Neural progenitor cell (in vitro differentiated cells): ENCODE measurements at regions not wholly inside any gene's neighbourhood (a gene's known extent, or its start where the extent isn't known, plus 50 kb on each side); places are given as distances from the start of the nearest gene placed in this dataset.

Experiments
- DNase-seq: peaks from one replicate; pipeline ENCODE4 v3.0.0-alpha.2; 2016; ENCODE audit warnings: low spot score
- H2AFZ ChIP-seq: fragments of 200-600 bp; sonication (generic); replicated peaks from 2 replicates; pipeline ENCODE4 v1.6.1; 2016; ENCODE audit warnings: antibody characterized with exemption
- H3F3A ChIP-seq: fragments of 200-600 bp; sonication (generic); 2 replicates; pipeline ENCODE4 v1.6.1; 2016; ENCODE audit warnings: antibody characterized with exemption, low read depth
- H3K27ac ChIP-seq: fragments of 200-600 bp; sonication (generic); 2 replicates; pipeline ENCODE4 v1.5.1; 2016; ENCODE audit warnings: mild to moderate bottlenecking
- H3K27me3 ChIP-seq: fragments of 200-600 bp; sonication (generic); 2 replicates; pipeline ENCODE4 v1.6.1; 2016; ENCODE audit warnings: mild to moderate bottlenecking, moderate library complexity
- H3K36me3 ChIP-seq: fragments of 200-600 bp; sonication (generic); 2 replicates; pipeline ENCODE4 v1.5.1; 2016
- H3K4me1 ChIP-seq: fragments of 200-600 bp; sonication (generic); 2 replicates; pipeline ENCODE4 v1.6.1; 2016; ENCODE audit warnings: mixed run types
- H3K4me2 ChIP-seq: fragments of 200-600 bp; sonication (generic); 2 replicates; pipeline ENCODE4 v1.6.1; 2016
- H3K4me3 ChIP-seq: fragments of 200-600 bp; sonication (generic); 2 replicates; pipeline ENCODE4 v1.5.1; 2016
- H3K79me2 ChIP-seq: fragments of 200-600 bp; sonication (generic); 2 replicates; pipeline ENCODE4 v1.6.1; 2016; ENCODE audit warnings: low read depth
- H3K9ac ChIP-seq: fragments of 200-600 bp; sonication (generic); 2 replicates; pipeline ENCODE4 v1.6.1; 2016
- H3K9me3 ChIP-seq: fragments of 200-600 bp; sonication (generic); 2 replicates; pipeline ENCODE4 v1.5.1; 2016; ENCODE audit warnings: low read depth
- H4K20me1 ChIP-seq: fragments of 200-600 bp; sonication (generic); 2 replicates; pipeline ENCODE4 v1.6.1; 2016; ENCODE audit warnings: low read depth
- H3K27ac Mint-ChIP-seq: 3 replicates; pipeline ENCODE4 v1.8.0; 2021; ENCODE audit warnings: mixed read lengths
- H3K27me3 Mint-ChIP-seq: 2 replicates; pipeline ENCODE4 v1.8.0; 2022; ENCODE audit warnings: low read depth, mild to moderate bottlenecking, inconsistent platforms, moderate library complexity, mixed read lengths; ENCODE audit not compliant: insufficient read depth
- H3K36me3 Mint-ChIP-seq: 3 replicates; pipeline ENCODE4 v1.8.0; 2021; ENCODE audit warnings: mixed read lengths
- H3K4me1 Mint-ChIP-seq: 3 replicates; pipeline ENCODE4 v1.8.0; 2021; ENCODE audit warnings: mixed read lengths
- H3K4me3 Mint-ChIP-seq: 3 replicates; pipeline ENCODE4 v1.8.0; 2021; ENCODE audit warnings: mild to moderate bottlenecking, moderate library complexity, mixed read lengths
- H3K9me3 Mint-ChIP-seq: 3 replicates; pipeline ENCODE4 v1.8.0; 2020; ENCODE audit warnings: mixed read lengths
- EZH2 ChIP-seq: fragments of 200-600 bp; sonication (generic); IDR thresholded peaks from 2 replicates; pipeline ENCODE4 v1.6.1; 2017; ENCODE audit warnings: antibody characterized with exemption, mild to moderate bottlenecking, moderate library complexity
- EZH2phosphoT487 ChIP-seq: fragments of 200-600 bp; sonication (generic); IDR thresholded peaks from 2 replicates; pipeline ENCODE4 v1.6.1; 2017; ENCODE audit warnings: antibody characterized with exemption
- TF ChIP-seq, protein P1 (sequence below): fragments of 200-600 bp; sonication (generic); IDR thresholded peaks from 2 replicates; pipeline ENCODE4 v1.5.1; 2017; ENCODE audit warnings: antibody characterized with exemption, mild to moderate bottlenecking

DNA sequence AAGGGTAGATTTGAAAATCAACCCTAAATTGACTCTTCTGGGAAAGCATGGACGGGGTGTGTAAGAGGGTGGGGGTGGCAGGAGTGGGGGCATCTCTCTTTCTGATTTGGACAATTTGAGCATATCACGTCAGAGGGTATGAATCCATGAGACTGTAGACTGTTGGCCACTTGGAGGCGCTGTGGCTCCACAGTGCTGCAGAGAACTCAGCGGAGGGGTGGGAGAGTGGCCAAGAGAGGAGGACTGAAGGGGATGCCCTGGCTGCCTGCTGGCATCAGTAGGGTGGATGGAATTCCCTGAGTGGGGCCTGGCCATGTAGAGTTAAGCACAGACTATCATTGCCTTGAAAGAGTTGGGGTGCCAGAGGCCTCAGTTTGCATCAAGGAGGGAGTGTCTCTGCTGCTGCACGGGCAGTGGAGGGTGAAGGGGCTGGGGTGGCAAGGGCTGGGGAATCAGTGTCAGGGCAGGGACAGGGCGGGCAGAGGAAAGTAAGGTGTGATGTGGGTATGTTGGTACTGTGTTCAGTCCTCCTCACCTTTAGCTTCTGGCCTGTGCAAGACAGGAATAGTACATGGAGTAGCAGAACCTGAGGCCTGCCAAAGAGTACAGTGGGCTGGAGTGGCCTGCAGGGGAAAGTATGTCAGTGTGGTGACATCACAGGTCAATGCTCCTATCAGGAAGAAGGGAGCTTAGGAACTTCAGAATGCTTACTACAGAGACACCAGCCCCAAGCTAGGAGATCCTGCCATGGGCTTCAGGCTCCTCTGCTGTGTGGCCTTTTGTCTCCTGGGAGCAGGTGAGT, 133.5 kb upstream of the PRSS58 start:
- no peaks in the 10 kb centered on the region for H3F3A ChIP-seq
- H3K9me3 Mint-ChIP-seq: no peaks in the 10 kb centered on the region
- no peaks in the 10 kb centered on the region for H3K27me3 ChIP-seq
- no peak overlapping the region for H3K4me2 ChIP-seq
- no peaks in the 10 kb centered on the region for H4K20me1 ChIP-seq
- no peaks in the 10 kb centered on the region for H3K4me1 ChIP-seq
- H3K4me3 ChIP-seq: no peak overlapping the region
- TF ChIP-seq EZH2phosphoT487: no peak
- no peak for TF ChIP-seq EZH2
- TF ChIP-seq, protein P1, sequence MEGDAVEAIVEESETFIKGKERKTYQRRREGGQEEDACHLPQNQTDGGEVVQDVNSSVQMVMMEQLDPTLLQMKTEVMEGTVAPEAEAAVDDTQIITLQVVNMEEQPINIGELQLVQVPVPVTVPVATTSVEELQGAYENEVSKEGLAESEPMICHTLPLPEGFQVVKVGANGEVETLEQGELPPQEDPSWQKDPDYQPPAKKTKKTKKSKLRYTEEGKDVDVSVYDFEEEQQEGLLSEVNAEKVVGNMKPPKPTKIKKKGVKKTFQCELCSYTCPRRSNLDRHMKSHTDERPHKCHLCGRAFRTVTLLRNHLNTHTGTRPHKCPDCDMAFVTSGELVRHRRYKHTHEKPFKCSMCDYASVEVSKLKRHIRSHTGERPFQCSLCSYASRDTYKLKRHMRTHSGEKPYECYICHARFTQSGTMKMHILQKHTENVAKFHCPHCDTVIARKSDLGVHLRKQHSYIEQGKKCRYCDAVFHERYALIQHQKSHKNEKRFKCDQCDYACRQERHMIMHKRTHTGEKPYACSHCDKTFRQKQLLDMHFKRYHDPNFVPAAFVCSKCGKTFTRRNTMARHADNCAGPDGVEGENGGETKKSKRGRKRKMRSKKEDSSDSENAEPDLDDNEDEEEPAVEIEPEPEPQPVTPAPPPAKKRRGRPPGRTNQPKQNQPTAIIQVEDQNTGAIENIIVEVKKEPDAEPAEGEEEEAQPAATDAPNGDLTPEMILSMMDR: peak; percentile 78
- H3K27ac ChIP-seq: no peak overlapping the region
- peak overlapping the region; percentile 36 for H2AFZ ChIP-seq
- no peak overlapping the region for H3K27ac Mint-ChIP-seq
- H3K79me2 ChIP-seq: no peaks in the 10 kb centered on the region
- no peaks in the 10 kb centered on the region for H3K36me3 ChIP-seq
- H3K4me1 Mint-ChIP-seq: no peaks in the 10 kb centered on the region
- H3K27me3 Mint-ChIP-seq: peaks cover 3% of the 10 kb centered on the region
- DNase-seq: peak; percentile 82
- H3K9ac ChIP-seq: no peak overlapping the region
- H3K36me3 Mint-ChIP-seq: no peaks in the 10 kb centered on the region
- H3K4me3 Mint-ChIP-seq: no peak overlapping the region
- no peaks in the 10 kb centered on the region for H3K9me3 ChIP-seq

DNA sequence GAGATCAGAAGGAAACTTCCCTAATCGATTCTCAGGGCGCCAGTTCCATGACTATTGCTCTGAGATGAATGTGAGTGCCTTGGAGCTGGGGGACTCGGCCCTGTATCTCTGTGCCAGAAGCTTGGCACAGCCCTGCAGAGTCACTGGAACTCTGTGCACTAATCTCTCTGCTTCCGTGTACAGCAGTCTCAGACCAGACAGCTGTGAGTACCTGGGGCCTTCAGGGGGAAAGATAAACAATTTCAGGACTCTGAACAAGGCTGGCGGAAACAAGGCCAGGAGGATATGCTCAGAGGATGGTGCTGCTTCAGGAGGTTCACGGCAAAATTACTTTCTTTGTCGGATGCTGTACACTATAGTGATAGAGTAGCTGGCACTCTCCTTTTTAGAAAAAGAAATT, 131.7 kb upstream of the PRSS58 start:
- no peak overlapping the region for H2AFZ ChIP-seq
- no peak for DNase-seq
- H3K9ac ChIP-seq: no peak overlapping the region
- H3K79me2 ChIP-seq: no peaks in the 10 kb centered on the region
- no peaks in the 10 kb centered on the region for H3K36me3 ChIP-seq
- Mint-ChIP-seq H3K4me1 (no peaks in the 10 kb centered on the region), H3K9me3 (no peaks in the 10 kb centered on the region), H3K4me3 (no peak overlapping the region), H3K27ac (no peak overlapping the region), H3K27me3 (peaks cover 6% of the 10 kb centered on the region), H3K36me3 (no peaks in the 10 kb centered on the region)
- no peaks in the 10 kb centered on the region for H3K27me3 ChIP-seq
- H3K27ac ChIP-seq: no peak overlapping the region
- no peaks in the 10 kb centered on the region for H3K9me3 ChIP-seq
- H3F3A ChIP-seq: no peaks in the 10 kb centered on the region
- H3K4me3 ChIP-seq: no peak overlapping the region
- no peak overlapping the region for H3K4me2 ChIP-seq
- H4K20me1 ChIP-seq: no peaks in the 10 kb centered on the region
- no peaks in the 10 kb centered on the region for H3K4me1 ChIP-seq
- TF ChIP-seq, protein P1: no peak
- TF ChIP-seq EZH2phosphoT487: no peak
- TF ChIP-seq EZH2: no peak

DNA sequence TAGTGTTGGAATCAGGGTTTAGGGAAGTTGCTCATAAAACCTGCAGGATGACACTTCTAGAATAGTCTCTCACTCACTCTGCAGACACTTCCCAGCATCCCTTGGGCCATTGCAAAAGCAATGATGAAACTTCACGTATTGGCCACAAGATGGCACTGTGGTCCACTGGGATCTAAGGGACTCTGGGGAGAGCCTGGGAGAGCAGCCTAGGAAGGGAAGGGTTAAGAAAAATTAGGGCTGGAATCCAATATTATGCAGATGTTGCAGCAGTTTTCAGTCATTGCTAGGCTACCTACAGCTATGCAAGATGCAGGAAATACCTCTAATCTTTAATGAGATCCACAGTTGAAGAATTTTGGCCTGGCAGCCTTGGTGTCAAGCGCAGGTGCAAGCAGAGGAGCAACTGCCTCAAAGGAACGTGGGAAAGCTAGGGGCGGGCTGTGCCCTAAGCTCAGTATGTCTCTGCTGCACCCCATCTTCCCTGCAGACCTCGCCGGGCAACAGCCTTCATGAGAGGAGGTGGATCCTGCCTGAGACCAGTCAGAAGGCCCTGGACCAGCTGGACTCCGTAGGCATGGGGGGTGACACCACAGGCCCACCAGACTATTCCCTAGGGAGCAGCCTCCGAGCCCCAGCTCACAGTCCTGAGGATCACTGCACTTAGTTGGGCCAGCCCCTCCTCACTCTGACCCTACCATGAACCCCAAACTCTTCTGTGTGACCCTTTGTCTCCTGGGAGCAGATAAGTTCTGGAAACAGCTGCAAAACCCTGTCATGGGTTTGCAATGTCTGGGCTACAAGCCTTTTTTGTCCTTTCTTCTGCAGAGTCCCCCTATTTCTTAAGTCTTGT, 127.9 kb upstream of the PRSS58 start:
- H3K9me3 ChIP-seq: no peaks in the 10 kb centered on the region
- H2AFZ ChIP-seq: no peak overlapping the region
- Mint-ChIP-seq H3K4me1 (peaks cover 6% of the 10 kb centered on the region), H3K27ac (no peak overlapping the region), H3K9me3 (no peaks in the 10 kb centered on the region), H3K36me3 (no peaks in the 10 kb centered on the region), H3K27me3 (peaks cover 9% of the 10 kb centered on the region), H3K4me3 (no peak overlapping the region)
- TF ChIP-seq EZH2phosphoT487: no peak
- TF ChIP-seq, protein P1: peak; percentile 61
- DNase-seq: peak; percentile 54
- H3K4me1 ChIP-seq: no peaks in the 10 kb centered on the region
- H3K79me2 ChIP-seq: no peaks in the 10 kb centered on the region
- H3K9ac ChIP-seq: no peak overlapping the region
- H3K4me3 ChIP-seq: no peak overlapping the region
- H3K36me3 ChIP-seq: no peaks in the 10 kb centered on the region
- no peaks in the 10 kb centered on the region for H4K20me1 ChIP-seq
- H3K27me3 ChIP-seq: no peaks in the 10 kb centered on the region
- no peaks in the 10 kb centered on the region for H3F3A ChIP-seq
- H3K4me2 ChIP-seq: no peak overlapping the region
- no peak overlapping the region for H3K27ac ChIP-seq
